Gastrocnemius medialis (tissue), 4 donors: ENCODE measurements at regions not wholly inside any gene's neighbourhood (a gene's known extent, or its start where the extent isn't known, plus 50 kb on each side); places are given as distances from the start of the nearest gene placed in this dataset.

ENCODE experiments used
- ATAC-seq, 2 donors: fragments of 150-250 bp; one replicate each; pipeline ENCODE4 v1.9.1; 2016
- DNase-seq, 2 donors: peaks; one replicate each; pipeline ENCODE4 v3.0.0-alpha.2; 2019
- H3K27ac ChIP-seq, 4 donors: fragments of 200-600 bp; sonication (generic); 1 replicate in 1 of 4; 2 replicates in 3 of 4; pipeline ENCODE4 v1.5.1; 2016 to 2018; ENCODE audit warnings: mild to moderate bottlenecking in 2 of 4, moderate library complexity in 1 of 4
- H3K27me3 ChIP-seq, 3 donors: fragments of 200-600 bp; sonication (generic) in 2 of 3; 1 replicate in 1 of 3; 2 replicates in 2 of 3; pipeline versions ENCODE4 v1.5.1 to v1.6.0; 2016 to 2019; ENCODE audit warnings: mild to moderate bottlenecking in 1 of 3, moderate library complexity in 1 of 3
- H3K36me3 ChIP-seq, 2 donors: fragments of 200-600 bp; sonication (generic) in 1 of 2; one replicate each; pipeline ENCODE4 v1.5.1; 2017 to 2018
- H3K4me1 ChIP-seq, 2 donors: fragments of 200-600 bp; sonication (generic) in 1 of 2; one replicate each; pipeline ENCODE4 v1.5.1; 2016 to 2017; ENCODE audit warnings: mild to moderate bottlenecking in 2 of 2
- H3K4me3 ChIP-seq, 4 donors: fragments of 200-600 bp; sonication (generic) in 3 of 4; 1 replicate in 1 of 4; 2 replicates in 3 of 4; pipeline ENCODE4 v1.5.1; 2016 to 2019; ENCODE audit warnings: mild to moderate bottlenecking in 2 of 4
- H3K9me3 ChIP-seq, 3 donors: fragments of 200-600 bp; sonication (generic) in 2 of 3; 1 replicate in 1 of 3; 2 replicates in 2 of 3; pipeline ENCODE4 v1.5.1; 2016 to 2019
- CTCF ChIP-seq, 5 experiments: fragments of 450-650 bp in 3 of 5; fragments of 200-600 bp in 2 of 5; sonication (generic) in 2 of 5; IDR thresholded peaks in 4 of 5; conservative IDR thresholded peaks in 1 of 5; 1 replicate in 4 of 5; 2 replicates in 1 of 5; pipeline ENCODE4 v1.5.1; 2016 to 2019; ENCODE audit warnings: antibody characterized with exemption in 5 of 5, mild to moderate bottlenecking in 3 of 5, moderate library complexity in 3 of 5
- POLR2A ChIP-seq, 2 donors: fragments of 450-650 bp; IDR thresholded peaks; one replicate each; pipeline ENCODE4 v1.6.1; 2017; ENCODE audit warnings: antibody characterized with exemption in 2 of 2, mild to moderate bottlenecking in 2 of 2, moderate library complexity in 2 of 2
- in situ Hi-C, 4 donors: fragments of 200-750 bp; cut with MboI; loops; one replicate each; pipeline versions ENCODE4 v1.15.0 to v1.8.0; 2017; ENCODE audit warnings: low sequenced_read_pairs in 4 of 4
- intact Hi-C: fragments of 100-400 bp; cut with DNase I; formaldehyde crosslinking; loops from one replicate; pipeline ENCODE4 v1.15.1; 2023; ENCODE audit warnings: low total_unique reads

GRCh38 chr11:119985551-119985950 is 152.4 kb downstream of the TRIM29 start:
- ATAC-seq, result no peak
- Histone ChIP-seq H3K27ac (no peak overlapping the region), H3K27me3 (no peaks in the 10 kb centered on the region), H3K4me3 (no peak overlapping the region), H3K4me1 (no peaks in the 10 kb centered on the region), H3K9me3 (no peaks in the 10 kb centered on the region), H3K36me3 (no peaks in the 10 kb centered on the region)
- in situ Hi-C loops (no loop called here), intact Hi-C loops (no loop called here)
- no peak for DNase-seq
- TF ChIP-seq POLR2A (IDR thresholded peaks at IDR 0.05) (no peak), CTCF (IDR thresholded peaks at IDR 0.05 in 4 of 5, conservative IDR thresholded peaks at IDR 0.05 in 1 of 5) (no peak)

GRCh38 chr11:119983816-119984215 is 154.1 kb downstream of the TRIM29 start:
- DNase-seq (no peak), ATAC-seq (no peak)
- Histone ChIP-seq H3K27ac (no peak overlapping the region), H3K36me3 (no peaks in the 10 kb centered on the region), H3K27me3 (no peaks in the 10 kb centered on the region), H3K4me3 (no peak overlapping the region), H3K9me3 (no peaks in the 10 kb centered on the region), H3K4me1 (no peaks in the 10 kb centered on the region)
- in situ Hi-C loops, result no loop called here
- intact Hi-C loops, result no loop called here
- TF ChIP-seq CTCF (IDR thresholded peaks at IDR 0.05 in 4 of 5, conservative IDR thresholded peaks at IDR 0.05 in 1 of 5) (no peak), POLR2A (IDR thresholded peaks at IDR 0.05) (no peak)

- H3K4me3 ChIP-seq, result no peak overlapping the region
- in situ Hi-C loops (no loop called here), intact Hi-C loops (no loop called here)
- no peak for TF ChIP-seq POLR2A (IDR thresholded peaks at IDR 0.05)
- TF ChIP-seq CTCF (IDR thresholded peaks at IDR 0.05 in 4 of 5, conservative IDR thresholded peaks at IDR 0.05 in 1 of 5), result no peak
- H3K9me3 ChIP-seq, result no peaks in the 10 kb centered on the region
- DNase-seq (no peak), ATAC-seq (no peak)
- no peak overlapping the region for H3K27ac ChIP-seq
- no peaks in the 10 kb centered on the region for H3K4me1 ChIP-seq
- no peaks in the 10 kb centered on the region for H3K36me3 ChIP-seq
- H3K27me3 ChIP-seq, result no peaks in the 10 kb centered on the region
Observed at GRCh38 chr11:119983240-119983732, 154.6 kb downstream of the TRIM29 start.

DNA sequence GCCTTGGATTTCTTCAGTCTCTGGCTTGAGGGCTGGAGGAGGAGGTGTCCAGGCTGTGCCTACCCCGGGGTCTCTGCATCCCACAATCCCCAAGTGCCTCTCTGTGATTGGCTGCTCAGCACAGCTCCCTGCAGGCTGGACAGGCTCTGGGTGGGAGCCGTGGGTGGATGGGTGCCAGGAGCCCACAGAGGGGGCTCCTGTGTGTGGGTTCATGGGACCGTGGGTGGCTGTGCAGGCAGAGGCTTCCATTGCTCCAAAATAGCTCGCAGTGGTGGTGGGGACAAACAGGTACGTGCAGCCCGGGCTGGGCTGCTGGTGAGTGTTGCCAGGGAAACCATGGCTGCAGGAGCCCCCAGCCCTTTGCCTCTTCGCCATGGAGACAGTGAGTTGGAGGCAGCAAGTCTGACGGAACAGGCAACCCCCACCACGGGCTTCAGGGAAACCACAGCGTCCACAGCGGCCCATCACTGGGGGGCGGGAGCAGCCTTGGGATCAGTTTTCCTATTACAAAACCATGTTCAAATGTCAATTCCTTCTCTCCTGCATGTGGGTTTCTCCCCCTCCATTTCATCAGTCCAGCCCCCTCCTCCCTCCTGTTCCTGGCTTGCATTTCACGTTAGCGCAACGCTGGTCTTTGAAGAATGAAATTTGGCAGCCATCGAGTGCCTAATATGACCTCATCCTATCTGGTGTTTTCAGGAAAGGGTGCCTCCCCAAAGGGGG is 155.2 kb downstream of the TRIM29 start:
- no peak for TF ChIP-seq POLR2A (IDR thresholded peaks at IDR 0.05)
- Histone ChIP-seq H3K4me1 (no peaks in the 10 kb centered on the region), H3K36me3 (no peaks in the 10 kb centered on the region), H3K27me3 (no peaks in the 10 kb centered on the region), H3K4me3 (no peak overlapping the region), H3K9me3 (no peaks in the 10 kb centered on the region), H3K27ac (no peak overlapping the region)
- ATAC-seq, result no peak
- DNase-seq, result no peak
- intact Hi-C loops (no loop called here), in situ Hi-C loops (no loop called here)

GRCh38 chr11:119980431-119980830 is 157.5 kb downstream of the TRIM29 start:
- no peaks in the 10 kb centered on the region for H3K27me3 ChIP-seq
- intact Hi-C loops, result no loop called here
- ATAC-seq, result no peak
- in situ Hi-C loops, result no loop called here
- no peak for DNase-seq
- H3K27ac ChIP-seq, result no peak overlapping the region
- H3K9me3 ChIP-seq, result no peaks in the 10 kb centered on the region
- peaks cover 0 to under 1% of the 10 kb centered on the region in 2 donors for H3K4me1 ChIP-seq
- TF ChIP-seq POLR2A (IDR thresholded peaks at IDR 0.05), result no peak
- TF ChIP-seq CTCF (IDR thresholded peaks at IDR 0.05 in 4 of 5, conservative IDR thresholded peaks at IDR 0.05 in 1 of 5), result no peak
- no peak overlapping the region for H3K4me3 ChIP-seq
- no peaks in the 10 kb centered on the region for H3K36me3 ChIP-seq
